BE2C (cell line): ENCODE measurements at regions not wholly inside any gene's neighbourhood (a gene's known extent, or its start where the extent isn't known, plus 50 kb on each side); places are given as distances from the start of the nearest gene placed in this dataset.
"Not testable (repeated sequence)": the region's sequence is repeated elsewhere in the genome, so short reads cannot be mapped to it uniquely, and the experiment has no call there.

Source experiments
- DNase-seq: peaks from one replicate; pipeline ENCODE4 v3.0.0-alpha.2; 2020
- H3K27me3 ChIP-seq: fragments of 250-450 bp; sonication (Bioruptor Pico); 2 replicates; pipeline ENCODE4 v1.5.1; 2020; ENCODE audit warnings: mild to moderate bottlenecking
- H3K36me3 ChIP-seq: fragments of 250-450 bp; sonication (Bioruptor Pico); 2 replicates; pipeline ENCODE4 v1.5.1; 2020; ENCODE audit warnings: mild to moderate bottlenecking
- H3K4me1 ChIP-seq: fragments of 250-450 bp; sonication (Bioruptor Pico); 2 replicates; pipeline ENCODE4 v1.5.1; 2020
- H3K4me3 ChIP-seq: 2 replicates; pipeline ENCODE4 v1.5.1; 2011; ENCODE audit warnings: low read depth, low read length
- H3K9me3 ChIP-seq: fragments of 250-450 bp; sonication (Bioruptor Pico); 2 replicates; pipeline ENCODE4 v1.5.1; 2020
- TF ChIP-seq, protein P1 (sequence below): IDR thresholded peaks from 2 replicates; pipeline ENCODE4 v1.5.1; 2012; ENCODE audit warnings: mild to moderate bottlenecking, low read depth, low read length

DNA sequence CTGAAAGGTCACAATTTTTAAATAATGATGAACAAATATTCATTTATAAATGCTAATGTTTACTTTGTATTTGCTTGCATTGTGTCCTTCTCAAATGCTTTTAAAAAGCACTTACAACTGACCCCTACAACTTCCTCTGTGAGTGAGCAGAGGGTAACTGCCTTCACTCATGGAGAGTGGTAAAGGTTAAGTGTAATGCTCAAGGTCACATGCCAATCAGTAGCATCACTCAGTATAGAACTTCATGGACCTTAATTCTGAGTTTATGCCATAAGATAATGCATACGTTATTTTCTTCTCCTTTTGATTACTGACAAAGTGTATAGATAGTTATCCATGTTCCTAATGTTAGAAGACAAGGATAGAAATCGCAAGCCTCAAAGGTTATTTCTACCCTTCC is 91.8 kb upstream of the SERTAD2 start:
- DNase-seq, result no peak
- H3K4me1 ChIP-seq, result no peaks in the 10 kb centered on the region

DNA sequence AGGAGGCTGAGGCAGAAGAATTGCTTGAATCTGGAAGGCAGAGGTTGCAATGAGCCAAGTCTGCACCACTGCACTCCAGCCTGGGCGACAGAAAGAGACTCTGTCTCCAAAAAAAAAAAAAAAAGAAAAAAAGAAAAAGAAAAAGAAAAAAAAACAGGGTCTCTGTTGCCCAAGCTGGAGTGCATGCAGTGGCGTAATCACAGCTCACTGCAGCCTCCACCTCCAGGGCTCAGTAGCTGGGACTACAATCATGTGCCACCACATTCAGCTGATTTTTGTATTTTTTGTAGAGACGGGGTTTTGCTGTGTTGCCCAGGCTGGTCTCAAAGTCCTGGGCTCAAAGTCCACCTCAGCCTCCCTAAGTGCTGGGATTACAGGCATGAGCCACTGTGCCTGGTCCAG is 94.0 kb upstream of the SERTAD2 start:
- not testable (repeated sequence) for H3K9me3 ChIP-seq, H3K4me1 ChIP-seq, H3K27me3 ChIP-seq, H3K4me3 ChIP-seq, H3K36me3 ChIP-seq, DNase-seq

More for the DNA sequence above, 91.8 kb upstream of the SERTAD2 start:
- no peaks in the 10 kb centered on the region for H3K36me3 ChIP-seq
- H3K4me3 ChIP-seq, result no peak overlapping the region
- no peaks in the 10 kb centered on the region for H3K9me3 ChIP-seq
- no peaks in the 10 kb centered on the region for H3K27me3 ChIP-seq
- TF ChIP-seq, protein P1, sequence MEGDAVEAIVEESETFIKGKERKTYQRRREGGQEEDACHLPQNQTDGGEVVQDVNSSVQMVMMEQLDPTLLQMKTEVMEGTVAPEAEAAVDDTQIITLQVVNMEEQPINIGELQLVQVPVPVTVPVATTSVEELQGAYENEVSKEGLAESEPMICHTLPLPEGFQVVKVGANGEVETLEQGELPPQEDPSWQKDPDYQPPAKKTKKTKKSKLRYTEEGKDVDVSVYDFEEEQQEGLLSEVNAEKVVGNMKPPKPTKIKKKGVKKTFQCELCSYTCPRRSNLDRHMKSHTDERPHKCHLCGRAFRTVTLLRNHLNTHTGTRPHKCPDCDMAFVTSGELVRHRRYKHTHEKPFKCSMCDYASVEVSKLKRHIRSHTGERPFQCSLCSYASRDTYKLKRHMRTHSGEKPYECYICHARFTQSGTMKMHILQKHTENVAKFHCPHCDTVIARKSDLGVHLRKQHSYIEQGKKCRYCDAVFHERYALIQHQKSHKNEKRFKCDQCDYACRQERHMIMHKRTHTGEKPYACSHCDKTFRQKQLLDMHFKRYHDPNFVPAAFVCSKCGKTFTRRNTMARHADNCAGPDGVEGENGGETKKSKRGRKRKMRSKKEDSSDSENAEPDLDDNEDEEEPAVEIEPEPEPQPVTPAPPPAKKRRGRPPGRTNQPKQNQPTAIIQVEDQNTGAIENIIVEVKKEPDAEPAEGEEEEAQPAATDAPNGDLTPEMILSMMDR, result no peak

DNA sequence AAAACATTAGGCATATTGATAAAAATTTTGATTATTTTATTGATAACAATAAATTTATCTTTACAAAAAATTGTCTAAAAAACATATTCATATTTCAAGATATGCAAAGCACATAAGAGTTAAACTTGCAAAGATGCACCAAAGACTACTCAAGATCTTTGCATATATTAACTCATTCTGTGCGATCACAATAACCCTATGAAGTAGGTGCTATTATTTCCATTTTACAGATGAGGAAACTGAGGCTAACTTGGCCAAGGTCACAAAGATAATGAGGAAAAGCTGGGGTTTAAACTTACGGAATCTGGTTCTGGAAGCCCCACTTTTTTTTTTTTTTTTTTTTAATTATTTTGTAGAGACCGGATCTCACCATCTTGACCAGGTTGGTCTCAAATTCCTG is 94.4 kb upstream of the SERTAD2 start:
- H3K9me3 ChIP-seq, result no peaks in the 10 kb centered on the region
- peaks cover 4% of the 10 kb centered on the region; the same call in 1 of the 2 replicates for H3K4me1 ChIP-seq
- TF ChIP-seq, protein P1, result no peak
- no peak for DNase-seq
- no peaks in the 10 kb centered on the region for H3K36me3 ChIP-seq
- no peak overlapping the region for H3K4me3 ChIP-seq
- H3K27me3 ChIP-seq, result no peaks in the 10 kb centered on the region

DNA sequence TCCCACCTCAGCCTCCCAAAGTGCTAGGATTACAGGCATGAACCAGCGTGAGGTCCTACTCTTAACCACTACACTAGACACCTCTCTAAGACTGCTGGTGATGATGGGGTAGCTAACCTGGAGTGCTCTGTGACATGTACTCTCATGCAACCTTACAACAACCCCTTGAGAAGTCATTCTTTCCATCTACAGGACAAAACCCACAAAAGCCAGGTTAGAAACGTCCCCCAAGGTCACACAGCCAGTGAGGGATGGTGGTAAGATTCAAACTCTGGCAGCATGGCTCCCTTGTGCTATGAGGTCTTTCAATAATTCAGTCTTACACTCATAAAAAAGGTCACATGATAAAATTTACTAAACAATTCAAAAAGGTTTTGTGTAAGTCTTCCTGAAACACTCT is 94.8 kb upstream of the SERTAD2 start:
- Histone ChIP-seq H3K36me3 (no peaks in the 10 kb centered on the region), H3K4me3 (no peak overlapping the region), H3K27me3 (no peaks in the 10 kb centered on the region), H3K9me3 (no peaks in the 10 kb centered on the region), H3K4me1 (peaks cover 4% of the 10 kb centered on the region; the same call in 1 of the 2 replicates)
- no peak for DNase-seq
- TF ChIP-seq, protein P1, result no peak

DNA sequence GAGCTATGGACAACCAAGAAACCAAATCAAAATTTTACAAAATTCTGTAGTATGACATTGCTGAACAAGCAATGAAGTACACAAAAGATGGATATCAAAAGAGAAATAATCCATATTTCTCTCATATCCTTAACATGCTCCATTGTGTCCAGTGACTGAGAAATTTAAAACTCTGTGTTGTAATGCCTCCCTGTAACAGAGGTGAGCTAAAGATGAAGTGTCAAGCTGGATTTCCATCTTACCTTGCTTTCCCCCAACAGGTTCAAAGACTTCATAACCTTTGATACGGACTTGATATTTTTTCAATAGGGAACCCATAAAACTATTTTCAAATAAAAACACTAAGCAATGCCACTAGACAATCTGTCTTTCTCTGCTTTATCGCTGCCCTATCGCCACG is 95.7 kb upstream of the SERTAD2 start:
- peak overlapping the region; percentile 81 for H3K4me3 ChIP-seq
- DNase-seq, result no peak
- H3K27me3 ChIP-seq, result no peaks in the 10 kb centered on the region
- peaks cover 4% of the 10 kb centered on the region; the same call in 1 of the 2 replicates for H3K4me1 ChIP-seq
- H3K9me3 ChIP-seq, result no peaks in the 10 kb centered on the region
- TF ChIP-seq, protein P1, result no peak
- H3K36me3 ChIP-seq, result no peaks in the 10 kb centered on the region

DNA sequence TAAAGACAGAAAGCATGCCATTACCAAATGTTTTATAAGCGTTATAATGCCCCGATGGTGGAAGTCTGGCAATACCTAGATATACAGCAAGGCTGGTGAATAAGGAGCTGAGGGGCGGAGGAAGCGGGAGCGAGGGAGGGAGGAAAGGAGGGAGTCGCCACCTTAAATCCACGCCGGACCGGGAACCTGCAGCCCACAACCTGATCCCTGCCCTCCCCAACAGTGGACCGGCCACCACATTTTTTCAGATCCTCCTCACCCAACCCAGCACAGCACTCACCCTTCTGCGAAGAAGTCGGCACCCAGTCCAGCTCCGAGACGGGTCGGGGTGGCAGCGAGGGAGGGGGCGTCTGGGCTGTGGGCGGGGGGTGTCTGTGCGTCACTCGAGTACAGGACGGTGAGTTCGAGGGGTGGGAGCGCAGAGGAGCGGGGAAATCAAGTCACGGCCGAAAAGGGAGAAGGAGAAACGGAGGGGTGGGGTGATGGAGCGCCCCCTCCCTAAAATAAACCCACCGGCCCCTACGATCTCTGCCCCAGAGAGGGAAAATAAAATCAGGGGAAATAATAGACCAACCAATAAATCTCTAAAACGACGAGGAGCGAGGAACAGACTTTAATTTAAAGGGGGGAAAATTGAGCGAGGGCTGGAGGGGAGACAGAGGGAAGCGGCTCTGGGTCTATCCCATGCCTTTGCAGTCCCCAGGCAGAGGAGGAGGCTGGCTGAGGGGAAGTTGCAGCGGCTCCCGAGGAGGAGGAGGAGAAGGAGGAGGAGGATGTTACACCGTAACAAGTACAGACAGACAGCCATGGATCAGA is 96.5 kb upstream of the SERTAD2 start:
- Histone ChIP-seq H3K4me1 (peaks cover 4% of the 10 kb centered on the region; the same call in 1 of the 2 replicates), H3K4me3 (peak overlapping the region; percentile 81), H3K36me3 (no peaks in the 10 kb centered on the region), H3K27me3 (no peaks in the 10 kb centered on the region), H3K9me3 (no peaks in the 10 kb centered on the region)
- peak; percentile 25 for DNase-seq
- TF ChIP-seq, protein P1, result no peak
